ENCODE measurements at regions not wholly inside any gene's neighbourhood (a gene's known extent, or its start where the extent isn't known, plus 50 kb on each side); places are given as distances from the start of the nearest gene placed in this dataset.
A peak's percentile ranks its signal among the peaks of the same experiment; 100 is the strongest.

- Mint-ChIP-seq H3K36me3 (peaks cover 0 to 6% (median 2%) of the 10 kb centered on the region in 3 donors), H3K4me1 (peaks cover 4 to 13% (median 5%) of the 10 kb centered on the region in 3 donors), H3K27me3 (no peaks in the 10 kb centered on the region), H3K4me3 (no peak overlapping the region), H3K27ac (no peak overlapping the region), H3K9me3 (no peaks in the 10 kb centered on the region)
- H3K27ac ChIP-seq (ENCODE audit: low read depth, low read length): no peak overlapping the region
- H3K9me3 ChIP-seq (ENCODE audit: low read length): no peaks in the 10 kb centered on the region
- H3K36me3 ChIP-seq (ENCODE audit: insufficient read depth, low read length): no peaks in the 10 kb centered on the region
- H3K27me3 ChIP-seq (ENCODE audit: insufficient read depth, low read length, poor library complexity, severe bottlenecking): no peaks in the 10 kb centered on the region
- peaks cover 13% of the 10 kb centered on the region for H3K4me1 ChIP-seq (ENCODE audit: insufficient read depth, low read length)
- ChIA-PET POLR2A (no interaction called here), CTCF (interaction anchor here (1.0 kb wide), 1 partner anchor 14 kb away, joined by 3 read pairs; no protein-coding TSS in a partner anchor)
- no peak overlapping the region for H3K4me3 ChIP-seq (ENCODE audit: low read length)
- DNase-seq: no peak
These were observed 91.4 kb upstream of the CTSC start for GRCh38 chr11:88428959-88429358.

GRCh38 chr11:88427719-88428118 is 90.2 kb upstream of the CTSC start:
- ChIA-PET POLR2A (no interaction called here), CTCF (no interaction called here)
- H3K9me3 Mint-ChIP-seq: no peaks in the 10 kb centered on the region
- Histone ChIP-seq H3K4me3 (ENCODE audit: low read length) (no peak overlapping the region), H3K36me3 (ENCODE audit: insufficient read depth, low read length) (no peaks in the 10 kb centered on the region), H3K27ac (ENCODE audit: low read depth, low read length) (no peak overlapping the region), H3K9me3 (ENCODE audit: low read length) (no peaks in the 10 kb centered on the region), H3K27me3 (ENCODE audit: insufficient read depth, low read length, poor library complexity, severe bottlenecking) (no peaks in the 10 kb centered on the region), H3K4me1 (ENCODE audit: insufficient read depth, low read length) (peaks cover 13% of the 10 kb centered on the region)
- no peak overlapping the region for H3K27ac Mint-ChIP-seq
- H3K4me3 Mint-ChIP-seq: no peak overlapping the region
- peaks cover 5 to 13% (median 8%) of the 10 kb centered on the region in 3 donors for H3K4me1 Mint-ChIP-seq
- peaks cover 0 to 6% (median 2%) of the 10 kb centered on the region in 3 donors for H3K36me3 Mint-ChIP-seq
- no peaks in the 10 kb centered on the region for H3K27me3 Mint-ChIP-seq
- DNase-seq: no peak

- ChIA-PET CTCF (interaction anchor here (1.1 kb wide), 1 partner anchor 9 kb away, joined by 4 read pairs; no protein-coding TSS in a partner anchor), POLR2A (no interaction called here)
- Mint-ChIP-seq H3K4me3 (peak overlapping the region in 4 of 7 donors; percentile 1 to 37 (median 4)), H3K36me3 (peaks cover 0 to 6% (median 2%) of the 10 kb centered on the region in 3 donors), H3K27ac (peak overlapping the region in 3 of 8 donors; percentile 1 to 70 (median 4)), H3K9me3 (no peaks in the 10 kb centered on the region), H3K4me1 (peaks cover 23 to 42% (median 36%) of the 10 kb centered on the region in 3 donors), H3K27me3 (no peaks in the 10 kb centered on the region)
- Histone ChIP-seq H3K27ac (ENCODE audit: low read depth, low read length) (no peak overlapping the region), H3K9me3 (ENCODE audit: low read length) (no peaks in the 10 kb centered on the region), H3K4me3 (ENCODE audit: low read length) (no peak overlapping the region), H3K36me3 (ENCODE audit: insufficient read depth, low read length) (no peaks in the 10 kb centered on the region), H3K4me1 (ENCODE audit: insufficient read depth, low read length) (peaks cover 35% of the 10 kb centered on the region), H3K27me3 (ENCODE audit: insufficient read depth, low read length, poor library complexity, severe bottlenecking) (no peaks in the 10 kb centered on the region)
- DNase-seq: no peak
These were observed 87.3 kb upstream of the CTSC start for GRCh38 chr11:88424881-88425280.

GRCh38 chr11:88421530-88421929 is 84.0 kb upstream of the CTSC start:
- no peaks in the 10 kb centered on the region for H3K9me3 ChIP-seq (ENCODE audit: low read length)

GRCh38 chr11:88420165-88420791 is 82.7 kb upstream of the CTSC start:
- peaks cover 46 to 77% (median 67%) of the 10 kb centered on the region in 3 donors for H3K4me1 Mint-ChIP-seq
- no peaks in the 10 kb centered on the region for H3K9me3 Mint-ChIP-seq
- H3K4me3 ChIP-seq (ENCODE audit: low read length): no peak overlapping the region
- peaks cover 40% of the 10 kb centered on the region for H3K4me1 ChIP-seq (ENCODE audit: insufficient read depth, low read length)
- no peak for DNase-seq
- ChIA-PET POLR2A (no interaction called here), CTCF (no interaction called here)
- H3K9me3 ChIP-seq (ENCODE audit: low read length): no peaks in the 10 kb centered on the region
- no peaks in the 10 kb centered on the region for H3K27me3 Mint-ChIP-seq
- H3K36me3 Mint-ChIP-seq: peaks cover 0 to 6% (median 0%) of the 10 kb centered on the region in 3 donors
- peak overlapping the region in 2 of 8 donors; percentile 5 to 16 for H3K27ac Mint-ChIP-seq
- peak overlapping the region in 1 of 7 donors; percentile 10 for H3K4me3 Mint-ChIP-seq
- no peaks in the 10 kb centered on the region for H3K36me3 ChIP-seq (ENCODE audit: insufficient read depth, low read length)
- H3K27ac ChIP-seq (ENCODE audit: low read depth, low read length): no peak overlapping the region
- no peaks in the 10 kb centered on the region for H3K27me3 ChIP-seq (ENCODE audit: insufficient read depth, low read length, poor library complexity, severe bottlenecking)

More at GRCh38 chr11:88421530-88421929, 84.0 kb upstream of the CTSC start:
- H3K9me3 Mint-ChIP-seq: no peaks in the 10 kb centered on the region
- DNase-seq: no peak
- Histone ChIP-seq H3K27ac (ENCODE audit: low read depth, low read length) (no peak overlapping the region), H3K36me3 (ENCODE audit: insufficient read depth, low read length) (no peaks in the 10 kb centered on the region), H3K27me3 (ENCODE audit: insufficient read depth, low read length, poor library complexity, severe bottlenecking) (no peaks in the 10 kb centered on the region), H3K4me3 (ENCODE audit: low read length) (no peak overlapping the region), H3K4me1 (ENCODE audit: insufficient read depth, low read length) (peaks cover 35% of the 10 kb centered on the region)
- ChIA-PET CTCF (no interaction called here), POLR2A (no interaction called here)
- peak overlapping the region in 6 of 7 donors; percentile 51 to 75 (median 58) for H3K4me3 Mint-ChIP-seq
- peaks cover 37 to 71% (median 56%) of the 10 kb centered on the region in 3 donors for H3K4me1 Mint-ChIP-seq
- no peaks in the 10 kb centered on the region for H3K27me3 Mint-ChIP-seq
- peak overlapping the region; percentile 4 to 92 (median 79) for H3K27ac Mint-ChIP-seq
- H3K36me3 Mint-ChIP-seq: peaks cover 0 to 6% (median 0%) of the 10 kb centered on the region in 3 donors

GRCh38 chr11:88418508-88418907 is 81.0 kb upstream of the CTSC start:
- no peaks in the 10 kb centered on the region for H3K27me3 ChIP-seq (ENCODE audit: insufficient read depth, low read length, poor library complexity, severe bottlenecking)

GRCh38 chr11:88415495-88415894 is 78.0 kb upstream of the CTSC start:
- no peaks in the 10 kb centered on the region for H3K36me3 ChIP-seq (ENCODE audit: insufficient read depth, low read length)
- H3K9me3 Mint-ChIP-seq: no peaks in the 10 kb centered on the region
- no peak overlapping the region for H3K27ac ChIP-seq (ENCODE audit: low read depth, low read length)
- H3K4me1 Mint-ChIP-seq: peaks cover 52 to 73% (median 64%) of the 10 kb centered on the region in 3 donors
- peaks cover 33% of the 10 kb centered on the region for H3K4me1 ChIP-seq (ENCODE audit: insufficient read depth, low read length)
- peak overlapping the region; percentile 51 to 88 (median 68) for H3K4me3 Mint-ChIP-seq
- ChIA-PET CTCF (interaction anchor here (0.7 to 2.2 kb wide), 4 partner anchors 11 to 77 kb away, joined by 3 to 6 read pairs (median 4); partner anchors contain the start of gene CTSC), POLR2A (no interaction called here)
- H3K27me3 Mint-ChIP-seq: no peaks in the 10 kb centered on the region
- H3K27ac Mint-ChIP-seq: peak overlapping the region; percentile 0 to 87 (median 46)
- DNase-seq: no peak
- no peaks in the 10 kb centered on the region for H3K36me3 Mint-ChIP-seq
- H3K27me3 ChIP-seq (ENCODE audit: insufficient read depth, low read length, poor library complexity, severe bottlenecking): no peaks in the 10 kb centered on the region
- no peaks in the 10 kb centered on the region for H3K9me3 ChIP-seq (ENCODE audit: low read length)
- peak overlapping the region; percentile 4 for H3K4me3 ChIP-seq (ENCODE audit: low read length)

More at GRCh38 chr11:88418508-88418907, 81.0 kb upstream of the CTSC start:
- no peak for DNase-seq
- H3K4me1 Mint-ChIP-seq: peaks cover 60 to 86% (median 80%) of the 10 kb centered on the region in 3 donors
- H3K4me3 ChIP-seq (ENCODE audit: low read length): no peak overlapping the region
- H3K27me3 Mint-ChIP-seq: no peaks in the 10 kb centered on the region
- H3K4me1 ChIP-seq (ENCODE audit: insufficient read depth, low read length): peaks cover 49% of the 10 kb centered on the region
- H3K9me3 ChIP-seq (ENCODE audit: low read length): no peaks in the 10 kb centered on the region
- no peaks in the 10 kb centered on the region for H3K9me3 Mint-ChIP-seq
- peak overlapping the region in 1 of 8 donors; percentile 33 for H3K27ac Mint-ChIP-seq
- ChIA-PET CTCF (no interaction called here), POLR2A (no interaction called here)
- H3K27ac ChIP-seq (ENCODE audit: low read depth, low read length): no peak overlapping the region
- H3K4me3 Mint-ChIP-seq: no peak overlapping the region
- no peaks in the 10 kb centered on the region for H3K36me3 Mint-ChIP-seq
- no peaks in the 10 kb centered on the region for H3K36me3 ChIP-seq (ENCODE audit: insufficient read depth, low read length)

- DNase-seq: peak in 3 of 5 donors; percentile 9 to 58 (median 29)
- H3K4me1 Mint-ChIP-seq: peaks cover 49 to 68% (median 59%) of the 10 kb centered on the region in 3 donors
- Histone ChIP-seq H3K27ac (ENCODE audit: low read depth, low read length) (no peak overlapping the region), H3K36me3 (ENCODE audit: insufficient read depth, low read length) (no peaks in the 10 kb centered on the region), H3K4me3 (ENCODE audit: low read length) (peak overlapping the region; percentile 4), H3K27me3 (ENCODE audit: insufficient read depth, low read length, poor library complexity, severe bottlenecking) (no peaks in the 10 kb centered on the region), H3K9me3 (ENCODE audit: low read length) (no peaks in the 10 kb centered on the region), H3K4me1 (ENCODE audit: insufficient read depth, low read length) (peaks cover 33% of the 10 kb centered on the region)
- ChIA-PET CTCF (interaction anchor here (0.7 to 2.2 kb wide), 2 partner anchors 15 to 77 kb away, joined by 3 to 6 read pairs; partner anchors contain the start of gene CTSC), POLR2A (no interaction called here)
- no peaks in the 10 kb centered on the region for H3K36me3 Mint-ChIP-seq
- peak overlapping the region; percentile 0 to 84 (median 26) for H3K27ac Mint-ChIP-seq
- no peaks in the 10 kb centered on the region for H3K27me3 Mint-ChIP-seq
- no peaks in the 10 kb centered on the region for H3K9me3 Mint-ChIP-seq
- peak overlapping the region; percentile 8 to 88 (median 68) for H3K4me3 Mint-ChIP-seq
These were observed 77.5 kb upstream of the CTSC start for GRCh38 chr11:88414981-88415413.
